Amniotic epithelial cell (primary cell): ENCODE measurements at regions not wholly inside any gene's neighbourhood (a gene's known extent, or its start where the extent isn't known, plus 50 kb on each side); places are given as distances from the start of the nearest gene placed in this dataset.
"Not testable (repeated sequence)": the region's sequence is repeated elsewhere in the genome, so short reads cannot be mapped to it uniquely, and the experiment has no call there.

Source experiments
- DNase-seq: peaks from one replicate; pipeline ENCODE4 v3.0.0-alpha.2; 2010; ENCODE audit warnings: low read depth

DNA sequence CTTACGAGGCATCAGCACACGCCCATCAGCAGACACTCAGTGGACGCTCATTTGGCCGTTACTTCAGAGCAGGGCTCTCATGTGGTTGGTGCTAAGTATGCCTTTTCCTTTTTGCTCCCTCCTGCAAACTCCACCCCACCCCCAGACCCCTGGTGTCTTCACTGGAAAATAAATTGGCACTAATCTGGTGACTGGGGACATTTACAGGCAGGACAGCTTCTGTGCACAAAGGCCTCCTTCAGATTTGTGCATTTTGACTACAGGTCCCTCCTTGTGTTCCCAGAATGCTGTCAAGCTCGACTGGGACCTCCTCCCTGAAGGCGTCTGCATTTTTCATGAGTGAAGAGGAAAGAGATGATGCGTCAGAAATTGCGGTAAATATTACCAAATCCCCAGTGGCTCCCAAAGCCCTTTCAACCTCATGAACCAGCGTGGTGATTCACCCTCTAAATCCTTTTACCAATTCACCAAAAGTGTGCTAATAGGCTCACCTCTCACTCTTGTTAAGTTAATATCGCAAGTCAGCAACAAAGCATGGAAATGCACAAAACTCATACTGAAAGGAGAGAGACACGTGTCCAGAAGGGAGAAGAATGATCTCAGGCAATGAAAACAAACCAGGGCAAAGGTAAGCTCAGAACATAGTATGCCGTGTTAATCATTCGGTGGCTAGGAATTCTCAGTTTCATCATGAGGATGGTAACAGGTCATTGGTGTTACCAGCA is 119.0 kb downstream of the NKX6-1 start:
- DNase-seq = peak; percentile 37

- no peak for DNase-seq
Observed at GRCh38 chr4:84378983-84379382, 120.1 kb downstream of the NKX6-1 start.

DNA sequence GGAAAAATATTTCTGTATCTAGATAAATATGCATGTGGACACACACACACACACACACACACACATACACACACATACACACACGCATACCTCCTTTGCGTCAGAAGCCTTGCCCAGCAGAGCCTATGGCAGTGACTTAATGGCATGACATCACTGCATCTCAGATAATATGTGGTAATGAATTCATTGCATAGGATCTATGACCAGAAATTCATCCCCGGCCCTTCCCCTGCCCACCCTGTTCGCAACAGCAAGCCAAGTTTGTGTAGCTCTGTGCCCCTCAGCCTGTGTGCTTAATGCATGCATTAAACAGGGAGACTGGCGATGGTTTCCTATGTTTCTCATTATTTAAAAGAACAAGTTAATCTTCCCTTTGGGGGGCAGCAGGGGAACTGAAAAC is 120.7 kb downstream of the NKX6-1 start:
- no peak for DNase-seq

GRCh38 chr4:84366907-84367306 is 132.2 kb downstream of the NKX6-1 start:
- no peak for DNase-seq

DNA sequence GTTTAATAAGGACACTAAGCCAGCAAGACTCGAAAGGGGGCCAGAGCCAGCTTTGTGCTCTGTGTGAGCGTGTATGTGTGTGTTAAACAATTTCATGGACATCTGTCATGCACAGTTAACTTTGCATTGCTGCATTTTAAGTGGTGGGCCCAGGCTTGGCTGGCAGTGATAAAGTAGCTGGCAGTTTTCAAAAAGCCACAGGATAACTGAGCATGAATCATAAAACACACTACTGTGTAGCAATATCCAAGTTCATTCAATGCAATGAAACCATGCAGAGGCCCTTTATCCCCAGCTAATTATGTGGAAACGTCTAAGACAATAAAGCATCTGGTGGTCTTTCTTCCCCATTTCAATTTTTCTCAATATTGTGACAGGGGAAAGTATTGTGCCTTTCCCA is 132.9 kb downstream of the NKX6-1 start:
- DNase-seq = peak; percentile 2

DNA sequence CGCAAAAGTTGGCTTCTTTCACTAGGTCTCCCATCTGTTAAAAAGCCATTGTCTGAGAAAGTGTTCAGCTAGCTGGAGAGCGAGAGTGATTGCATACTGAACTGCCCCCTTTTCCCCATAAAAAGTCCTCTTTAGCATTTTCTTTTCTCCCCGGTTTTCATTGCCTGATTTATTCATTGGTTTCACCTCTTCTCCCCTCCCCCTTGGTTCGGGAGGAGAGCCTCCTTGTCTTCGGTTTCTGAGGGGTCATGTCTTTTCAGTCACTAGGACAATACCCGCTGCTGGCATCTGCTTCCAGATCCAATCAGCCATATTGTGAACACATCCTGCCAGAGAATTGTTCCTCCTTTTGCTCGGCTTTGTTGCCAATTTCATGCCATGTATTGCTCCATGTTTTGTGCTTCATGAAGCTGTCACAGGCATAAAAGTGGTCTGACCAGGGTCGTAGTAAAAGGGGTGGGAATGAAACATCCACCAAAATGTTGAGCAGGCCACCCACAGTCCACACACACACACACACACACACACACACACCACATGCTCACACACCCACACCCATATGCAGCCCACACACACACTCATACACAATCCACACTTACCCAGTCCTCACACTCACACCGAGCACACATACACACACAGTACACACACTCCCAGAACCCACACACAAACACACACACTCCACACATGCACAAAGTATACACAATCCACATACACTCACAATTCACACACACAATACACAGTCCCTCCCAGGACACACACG is 136.0 kb downstream of the NKX6-1 start:
- no peak for DNase-seq

DNA sequence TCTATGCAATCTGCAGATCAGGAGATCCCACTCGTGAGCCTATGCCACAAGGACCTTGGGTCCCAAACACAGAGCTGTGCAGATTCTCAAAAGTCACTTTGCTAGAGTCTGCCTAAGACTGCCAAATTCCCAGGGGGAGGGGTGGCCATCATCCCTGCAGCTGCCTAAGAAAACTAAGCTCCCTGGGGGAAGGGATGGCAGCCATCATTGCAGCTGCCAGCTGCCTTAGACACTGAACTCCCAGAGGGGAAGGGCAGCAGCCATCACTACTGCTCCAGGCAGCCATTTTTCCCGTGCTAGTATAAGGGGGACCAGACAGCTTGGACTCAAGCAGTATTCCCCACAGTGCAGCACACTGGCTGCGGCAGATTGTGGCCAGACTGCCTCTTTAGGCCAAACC is 156.9 kb downstream of the NKX6-1 start:
- no peak for DNase-seq

DNA sequence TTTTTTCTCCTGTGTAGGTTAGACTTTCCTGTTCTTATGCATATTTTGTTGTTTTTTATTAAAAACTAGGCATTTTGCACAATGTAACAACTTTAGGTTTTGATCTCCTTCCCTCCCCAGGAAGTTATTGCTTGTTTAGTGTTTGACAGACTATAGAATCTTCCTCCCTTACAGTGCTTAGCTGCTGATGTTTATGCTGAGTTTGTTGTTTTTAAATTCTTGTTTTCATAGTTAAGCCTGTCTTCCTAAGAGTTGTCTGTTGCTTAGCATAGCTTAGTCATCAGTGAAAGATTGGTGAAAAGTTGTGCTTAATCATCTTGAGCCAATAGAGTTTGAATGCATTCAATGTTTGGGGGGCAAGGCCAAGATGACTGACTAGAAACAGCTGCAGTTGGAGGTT is 157.5 kb downstream of the NKX6-1 start:
- no peak for DNase-seq

DNA sequence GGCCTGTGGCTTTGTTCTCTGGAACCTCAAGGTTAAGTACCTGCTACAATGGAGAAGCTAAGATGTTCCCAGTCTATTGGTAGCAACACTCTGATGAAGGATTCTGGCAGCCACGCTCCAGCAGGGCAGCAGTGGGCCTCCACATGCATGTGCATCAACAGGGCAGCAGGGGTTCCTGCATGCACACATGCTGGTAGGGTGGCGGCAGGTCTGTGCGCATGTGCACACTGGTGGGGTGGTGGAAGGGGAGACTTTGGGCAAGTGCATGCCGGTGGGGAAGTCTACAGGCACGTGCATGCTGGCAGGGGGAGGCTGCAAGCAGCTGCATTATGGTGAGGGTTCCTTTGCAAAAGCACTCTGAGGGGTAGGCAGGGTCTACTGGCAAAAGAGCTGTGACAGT is 160.7 kb downstream of the NKX6-1 start:
- DNase-seq = no peak

GRCh38 chr4:84336964-84337705 is 162.0 kb downstream of the NKX6-1 start:
- no peak for DNase-seq

DNA sequence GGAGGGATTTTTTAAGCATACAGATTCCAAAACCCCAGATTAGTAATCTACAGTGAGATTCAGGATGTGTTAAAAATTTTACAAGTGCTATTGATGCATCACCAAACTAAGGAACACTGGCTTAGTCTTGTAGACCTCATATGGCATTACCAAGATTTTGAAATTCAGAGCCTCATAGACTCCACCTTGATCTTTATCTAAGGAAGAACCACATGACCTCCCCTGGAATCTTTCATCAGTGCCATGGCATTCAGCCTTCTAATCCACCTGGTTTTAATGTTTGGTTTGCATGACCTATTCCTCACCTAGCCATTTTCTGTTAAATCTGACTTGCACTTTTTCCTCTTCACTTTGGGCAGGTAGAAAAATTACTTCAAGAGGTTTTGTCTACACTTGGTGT is 171.6 kb downstream of the NKX6-1 start:
- no peak for DNase-seq

DNA sequence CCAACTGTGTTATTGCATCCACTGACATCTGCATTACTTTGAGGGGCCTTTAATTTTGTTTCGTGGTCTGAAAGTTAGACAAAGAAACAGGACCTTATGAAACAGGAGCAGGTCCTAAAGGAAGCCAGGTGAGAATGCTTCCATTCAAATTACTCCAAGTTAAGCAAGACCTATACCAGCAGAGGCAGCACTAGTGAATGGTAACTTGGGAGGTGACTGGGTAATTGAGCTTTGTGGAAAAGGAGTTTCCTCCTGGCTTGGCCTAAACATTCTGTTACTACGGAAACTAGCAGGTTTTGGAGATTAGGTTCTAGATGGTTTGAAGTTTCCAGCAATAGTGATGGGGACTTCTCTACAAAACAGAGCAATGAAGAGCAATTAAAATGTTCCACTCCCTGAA is 173.5 kb downstream of the NKX6-1 start:
- no peak for DNase-seq

DNA sequence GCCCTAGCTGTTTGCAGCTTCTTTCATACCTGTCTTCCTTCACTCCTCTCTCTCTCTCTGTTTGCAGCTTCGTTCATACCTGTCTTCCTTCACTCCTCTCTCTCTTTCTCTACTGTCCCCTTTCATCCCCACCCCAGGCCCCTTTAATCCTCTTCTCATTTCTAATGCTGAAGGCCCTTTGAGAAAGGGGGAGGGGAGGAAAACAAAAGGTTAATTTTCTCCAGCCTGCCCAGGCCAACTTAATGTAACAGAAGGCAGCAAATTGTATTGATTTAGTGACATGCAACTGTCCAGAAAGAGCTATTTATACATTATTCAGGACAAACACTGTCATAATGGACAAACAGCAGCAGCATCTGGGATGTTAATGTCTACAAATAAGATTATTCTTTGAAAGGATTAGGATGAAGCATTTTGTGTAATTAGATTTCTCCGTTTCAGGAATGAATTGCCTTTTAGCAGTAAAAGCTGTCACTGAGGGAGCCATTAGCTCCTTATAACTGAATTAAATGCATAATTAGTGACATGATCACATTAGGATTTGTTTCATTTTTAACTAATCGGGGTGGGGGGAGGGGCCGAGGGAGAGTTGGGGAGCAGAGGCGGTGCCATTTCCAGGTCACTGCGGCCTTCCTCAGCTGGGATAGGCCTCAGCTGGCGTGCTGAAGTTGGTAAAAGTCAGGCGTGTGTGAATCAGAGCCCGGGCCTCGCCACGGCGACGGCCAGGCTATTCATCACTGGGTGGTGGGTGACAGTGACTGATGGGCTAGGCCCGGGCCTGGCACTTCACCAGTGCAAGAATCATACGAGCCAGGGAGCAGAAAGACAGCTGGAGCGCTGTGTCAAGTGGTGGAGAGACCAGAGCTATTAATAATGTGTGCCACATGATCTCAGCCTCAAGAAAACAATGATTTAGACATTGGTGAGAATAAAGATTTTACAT is 174.5 kb downstream of the NKX6-1 start:
- no peak for DNase-seq

DNA sequence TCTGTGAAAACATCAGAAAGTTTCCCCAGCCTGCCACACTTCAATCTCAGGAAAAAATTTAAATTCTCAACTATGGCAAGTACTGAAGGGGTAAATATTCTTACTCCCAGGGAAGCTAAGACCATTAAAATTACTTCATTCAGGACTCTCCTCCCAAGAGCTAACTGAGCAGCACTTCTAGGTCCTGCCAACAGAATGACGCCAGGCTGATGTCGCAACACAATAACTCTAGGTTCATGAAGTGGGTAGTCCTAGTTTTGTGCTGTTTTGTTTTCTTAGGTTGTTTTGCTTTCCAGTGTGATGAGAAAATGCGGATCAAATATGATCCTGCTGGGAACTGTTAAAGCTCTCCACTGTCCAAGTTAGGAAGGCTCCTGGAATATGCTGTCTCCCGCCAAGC is 180.0 kb downstream of the NKX6-1 start:
- peak; percentile 16 for DNase-seq

GRCh38 chr4:84317513-84317912 is 181.6 kb downstream of the NKX6-1 start:
- no peak for DNase-seq

- no peak for DNase-seq
Observed at GRCh38 chr4:84312426-84313012, 186.6 kb downstream of the NKX6-1 start.

- DNase-seq = no peak
Observed at GRCh38 chr4:84309191-84309590, 189.9 kb downstream of the NKX6-1 start.

- DNase-seq = not testable (repeated sequence)
Observed at GRCh38 chr4:84298719-84299254, 200.3 kb downstream of the NKX6-1 start.

DNA sequence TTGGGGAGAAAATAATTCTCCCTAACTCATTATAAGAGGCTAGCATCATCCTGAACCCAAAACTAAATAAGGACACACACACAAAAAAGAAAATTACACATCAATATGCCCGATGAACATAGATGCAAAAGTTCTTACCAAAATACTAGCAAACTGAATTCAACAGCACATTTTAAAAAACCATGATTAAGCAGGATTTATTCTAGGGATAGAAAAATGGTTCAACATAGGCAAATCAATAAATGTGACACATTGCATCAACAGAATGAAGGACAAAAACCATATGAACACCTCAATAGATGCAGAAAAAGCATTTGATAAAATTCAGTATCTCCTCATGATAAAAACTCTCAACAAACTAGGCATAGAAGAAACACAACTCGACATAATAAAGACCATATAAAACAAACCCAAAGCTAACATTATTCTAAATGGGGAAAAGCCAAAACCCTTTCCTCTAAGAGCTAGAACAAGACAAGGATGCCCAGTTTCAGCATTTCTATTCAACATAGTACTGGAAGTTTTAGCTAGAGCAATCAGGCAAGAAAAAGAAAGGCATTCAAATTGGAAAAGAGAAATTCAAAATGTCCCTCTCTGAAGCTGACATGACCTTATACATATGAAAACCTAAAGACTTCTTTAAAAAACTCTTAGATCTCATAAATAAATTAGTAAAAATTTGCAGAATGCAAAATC is 200.9 kb downstream of the NKX6-1 start:
- DNase-seq = no peak

GRCh38 chr4:84291969-84292368 is 207.1 kb downstream of the NKX6-1 start:
- no peak for DNase-seq

GRCh38 chr4:84286048-84286447 is 213.0 kb downstream of the NKX6-1 start:
- no peak for DNase-seq
